DMS 273 treated with DMSO at 0.1 percent for 48 hours (cell line): ENCODE measurements at regions not wholly inside any gene's neighbourhood (a gene's known extent, or its start where the extent isn't known, plus 50 kb on each side); places are given as distances from the start of the nearest gene placed in this dataset.

Experiments
- DNase-seq: peaks from one replicate; lab custom pipeline; 2025; lab: John Stamatoyannopoulos, UW

DNA sequence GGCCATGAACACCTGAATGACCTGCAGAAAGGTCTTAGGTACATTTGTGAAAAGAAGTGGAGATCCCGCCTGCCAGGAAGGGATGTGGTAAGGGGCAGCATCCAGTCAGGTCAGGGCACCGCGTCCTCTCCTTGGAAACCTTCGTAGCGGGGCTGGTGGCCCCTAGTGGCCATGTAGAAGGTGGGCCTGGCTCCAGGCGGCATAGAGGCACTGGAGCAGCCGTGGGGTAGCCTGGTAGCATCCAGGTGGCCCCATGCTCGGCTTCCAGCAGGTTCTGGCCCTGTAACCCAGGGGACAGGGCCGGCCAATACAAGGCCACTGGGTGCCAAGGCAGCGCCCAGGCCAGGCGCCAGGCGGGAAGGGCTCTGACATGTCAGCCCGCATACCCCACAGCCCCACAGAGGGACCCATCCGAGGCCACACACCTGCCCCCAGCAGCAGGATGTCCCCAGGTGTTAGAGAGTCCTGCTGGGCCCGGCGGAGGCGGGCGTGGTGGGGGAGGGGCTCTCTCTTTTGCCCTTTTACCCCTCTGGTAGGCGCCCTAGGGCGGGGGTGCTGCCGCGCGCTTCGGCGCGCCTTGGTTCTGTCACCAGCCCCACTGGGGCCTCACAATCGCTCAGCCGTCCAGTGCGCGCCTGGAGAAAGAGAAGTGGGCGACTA lies 58.3 kb upstream of the SPATA31E1 start:
- DNase-seq = no peak

GRCh38 chr9:87824886-87825285 lies 57.8 kb upstream of the SPATA31E1 start:
- DNase-seq = no peak

DNA sequence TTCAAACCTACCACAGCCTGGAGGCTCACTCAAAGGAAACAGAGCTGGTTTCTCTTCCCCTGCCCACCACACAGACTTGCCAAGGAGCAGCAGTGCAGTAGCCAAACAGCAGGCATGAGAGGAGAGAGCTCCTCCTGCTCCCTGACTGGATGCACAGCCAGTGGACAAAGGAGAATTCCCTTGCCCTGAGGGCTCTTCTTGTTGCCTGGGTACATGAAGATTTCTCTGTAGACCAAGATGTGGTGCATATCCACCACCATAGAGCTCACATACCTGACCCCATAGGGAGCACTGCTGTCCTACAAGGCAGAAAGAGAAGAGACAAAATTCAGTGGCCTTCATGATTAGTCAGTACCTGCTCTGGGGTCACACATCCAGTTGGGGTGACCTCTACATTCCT lies 56.3 kb upstream of the SPATA31E1 start:
- no peak for DNase-seq

- no peak for DNase-seq
These were observed 55.3 kb upstream of the SPATA31E1 start for GRCh38 chr9:87827341-87827740.

GRCh38 chr9:87829756-87830155 lies 52.9 kb upstream of the SPATA31E1 start:
- DNase-seq = no peak

- DNase-seq = no peak
These were observed 52.2 kb upstream of the SPATA31E1 start for GRCh38 chr9:87830446-87830845.

- DNase-seq = no peak
These were observed 51.5 kb upstream of the SPATA31E1 start for GRCh38 chr9:87831159-87831558.
